ENCODE measurements at regions not wholly inside any gene's neighbourhood (a gene's known extent, or its start where the extent isn't known, plus 50 kb on each side); places are given as distances from the start of the nearest gene placed in this dataset.

GRCh38 chr6:20266851-20267608 is 54.8 kb upstream of the MBOAT1 start:
- TF ChIP-seq, protein P1, sequence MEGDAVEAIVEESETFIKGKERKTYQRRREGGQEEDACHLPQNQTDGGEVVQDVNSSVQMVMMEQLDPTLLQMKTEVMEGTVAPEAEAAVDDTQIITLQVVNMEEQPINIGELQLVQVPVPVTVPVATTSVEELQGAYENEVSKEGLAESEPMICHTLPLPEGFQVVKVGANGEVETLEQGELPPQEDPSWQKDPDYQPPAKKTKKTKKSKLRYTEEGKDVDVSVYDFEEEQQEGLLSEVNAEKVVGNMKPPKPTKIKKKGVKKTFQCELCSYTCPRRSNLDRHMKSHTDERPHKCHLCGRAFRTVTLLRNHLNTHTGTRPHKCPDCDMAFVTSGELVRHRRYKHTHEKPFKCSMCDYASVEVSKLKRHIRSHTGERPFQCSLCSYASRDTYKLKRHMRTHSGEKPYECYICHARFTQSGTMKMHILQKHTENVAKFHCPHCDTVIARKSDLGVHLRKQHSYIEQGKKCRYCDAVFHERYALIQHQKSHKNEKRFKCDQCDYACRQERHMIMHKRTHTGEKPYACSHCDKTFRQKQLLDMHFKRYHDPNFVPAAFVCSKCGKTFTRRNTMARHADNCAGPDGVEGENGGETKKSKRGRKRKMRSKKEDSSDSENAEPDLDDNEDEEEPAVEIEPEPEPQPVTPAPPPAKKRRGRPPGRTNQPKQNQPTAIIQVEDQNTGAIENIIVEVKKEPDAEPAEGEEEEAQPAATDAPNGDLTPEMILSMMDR (conservative IDR thresholded peaks at IDR 0.05; ENCODE audit: low read depth, low read length): no peak
- no peak for TF ChIP-seq EZH2 (IDR thresholded peaks at IDR 0.05; ENCODE audit: low read length, unreplicated experiment)
